Activated naive CD4-positive, alpha-beta T cell treated with anti-CD3 and anti-CD28 coated beads, Interleukin-2, amount 50 U/mL, for 72 hours (primary cell): ENCODE measurements at regions not wholly inside any gene's neighbourhood (a gene's known extent, or its start where the extent isn't known, plus 50 kb on each side); places are given as distances from the start of the nearest gene placed in this dataset.
A peak's percentile ranks its signal among the peaks of the same experiment; 100 is the strongest.

Source experiments
- ATAC-seq, 2 donors: fragments of 150-1000 bp; cut with Tn5 transposase; 2 replicates each; pipeline ENCODE4 v1.10.0; 2021; ENCODE audit warnings: mild to moderate bottlenecking in 2 of 2, moderate library complexity in 2 of 2
- DNase-seq, 2 donors: peaks; one replicate each; pipeline ENCODE4 v3.0.0; 2021 to 2022; ENCODE audit warnings: low spot score in 2 of 2
- H3K27ac Mint-ChIP-seq, 2 donors: one replicate each; pipeline ENCODE4 v1.8.0; 2022; ENCODE audit warnings: mild to moderate bottlenecking in 2 of 2, mixed read lengths in 2 of 2
- H3K36me3 Mint-ChIP-seq, 2 donors: one replicate each; pipeline ENCODE4 v1.8.0; 2022; ENCODE audit warnings: mixed read lengths in 2 of 2
- H3K9me3 Mint-ChIP-seq, 2 donors: one replicate each; pipeline ENCODE4 v1.8.0; 2022; ENCODE audit warnings: mixed read lengths in 2 of 2

DNA sequence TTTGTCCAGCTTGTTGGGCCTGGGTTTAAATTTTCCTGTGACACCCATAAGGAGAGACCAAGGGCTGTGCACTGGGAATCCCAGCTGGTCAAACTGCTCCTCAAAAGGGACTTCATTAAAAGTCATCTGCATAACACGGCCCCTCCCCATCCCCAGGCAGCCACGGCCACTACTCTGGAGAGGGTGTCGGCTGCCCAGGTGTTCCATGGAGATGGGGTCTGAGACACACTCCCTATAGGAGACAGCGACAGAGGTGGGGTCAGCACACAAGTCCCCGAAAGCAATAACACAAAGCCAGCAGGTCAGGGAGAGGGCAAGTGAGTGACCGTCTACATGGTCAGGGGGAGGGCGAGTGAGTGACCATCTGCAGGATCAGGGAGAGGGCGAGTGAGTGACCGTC lies 75.6 kb upstream of the BCL11B start:
- DNase-seq (no peak), ATAC-seq (no peak)
- no peaks in the 10 kb centered on the region for H3K9me3 Mint-ChIP-seq
- no peaks in the 10 kb centered on the region for H3K36me3 Mint-ChIP-seq
- H3K27ac Mint-ChIP-seq = no peak overlapping the region

DNA sequence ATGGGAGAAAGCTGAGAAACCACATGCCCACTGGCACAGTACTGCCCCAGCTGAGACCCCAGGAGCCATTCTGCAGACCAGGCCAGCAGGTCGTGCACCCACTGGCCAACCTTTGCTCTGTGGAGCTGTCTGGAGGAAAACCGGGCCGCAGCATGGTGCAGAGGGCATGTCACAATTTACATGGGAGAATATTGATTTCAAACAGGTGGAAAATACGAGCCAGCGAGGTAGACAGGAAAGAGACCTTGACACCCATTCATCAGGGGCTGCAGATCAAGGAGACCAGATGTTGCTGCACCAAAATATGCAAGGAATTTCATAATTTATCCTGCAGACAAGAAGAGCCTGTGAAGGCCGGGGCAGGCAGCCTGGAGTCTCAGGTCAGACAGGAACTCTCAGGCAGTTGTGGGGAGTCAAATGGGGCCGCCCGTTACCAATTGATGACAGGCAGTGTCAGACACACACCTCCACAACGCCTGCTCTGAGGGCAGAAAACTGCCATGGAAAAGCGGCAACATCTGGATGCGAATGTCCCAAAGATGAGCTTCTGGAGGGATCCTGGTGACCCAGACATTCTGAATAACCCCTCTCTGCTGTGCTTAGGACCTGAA lies 74.6 kb upstream of the BCL11B start:
- Mint-ChIP-seq H3K36me3 (no peaks in the 10 kb centered on the region), H3K27ac (no peak overlapping the region), H3K9me3 (no peaks in the 10 kb centered on the region)
- DNase-seq (no peak), ATAC-seq (no peak)

DNA sequence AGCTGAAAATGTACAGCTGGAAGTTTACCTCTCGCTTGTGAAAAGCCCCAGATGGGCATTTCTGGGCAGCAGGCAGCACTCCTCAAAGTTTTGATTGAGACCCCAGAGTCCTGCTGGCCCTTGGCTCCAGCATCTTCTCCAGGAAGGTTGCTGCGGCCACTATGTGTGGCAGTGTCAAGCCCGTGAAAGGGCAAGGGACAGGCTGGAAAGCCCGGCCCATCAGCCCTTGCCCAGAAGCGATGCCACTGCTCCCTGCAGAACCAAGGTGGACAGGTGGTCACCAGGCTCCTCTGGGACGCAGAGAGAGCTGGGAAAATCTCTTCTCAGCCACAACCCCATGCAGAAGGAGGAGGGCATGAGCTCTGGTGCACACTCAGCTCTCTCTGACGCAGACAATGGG lies 73.5 kb upstream of the BCL11B start:
- Mint-ChIP-seq H3K27ac (peak overlapping the region in 1 of 2 donors; percentile 42), H3K36me3 (no peaks in the 10 kb centered on the region), H3K9me3 (no peaks in the 10 kb centered on the region)
- ATAC-seq (no peak), DNase-seq (no peak)

- DNase-seq = no peak
- Mint-ChIP-seq H3K27ac (no peak overlapping the region), H3K36me3 (no peaks in the 10 kb centered on the region), H3K9me3 (no peaks in the 10 kb centered on the region)
- ATAC-seq = no peak
Measured at GRCh38 chr14:99344051-99344758, 72.2 kb upstream of the BCL11B start.

DNA sequence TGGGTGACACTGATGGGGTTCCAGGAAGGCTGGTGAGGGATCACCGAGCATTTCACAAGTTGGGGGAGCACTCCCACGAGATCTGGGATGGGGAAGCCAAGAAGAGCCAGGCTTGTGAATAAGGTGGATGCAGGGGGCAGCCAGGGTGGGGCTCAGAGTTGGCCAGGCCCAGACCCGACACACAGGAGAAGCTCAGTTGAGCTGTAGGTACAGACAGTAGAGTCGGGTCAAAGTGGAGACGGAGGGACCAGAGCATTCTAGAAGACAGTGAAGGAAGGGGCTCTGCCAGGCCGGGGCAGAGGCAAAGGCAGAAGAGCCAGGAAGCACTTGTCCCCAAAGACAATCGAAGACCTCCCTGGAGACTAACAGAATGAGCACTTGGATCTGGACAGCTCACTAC lies 70.9 kb upstream of the BCL11B start:
- Mint-ChIP-seq H3K27ac (no peak overlapping the region), H3K36me3 (no peaks in the 10 kb centered on the region), H3K9me3 (no peaks in the 10 kb centered on the region)
- DNase-seq (no peak), ATAC-seq (no peak)

DNA sequence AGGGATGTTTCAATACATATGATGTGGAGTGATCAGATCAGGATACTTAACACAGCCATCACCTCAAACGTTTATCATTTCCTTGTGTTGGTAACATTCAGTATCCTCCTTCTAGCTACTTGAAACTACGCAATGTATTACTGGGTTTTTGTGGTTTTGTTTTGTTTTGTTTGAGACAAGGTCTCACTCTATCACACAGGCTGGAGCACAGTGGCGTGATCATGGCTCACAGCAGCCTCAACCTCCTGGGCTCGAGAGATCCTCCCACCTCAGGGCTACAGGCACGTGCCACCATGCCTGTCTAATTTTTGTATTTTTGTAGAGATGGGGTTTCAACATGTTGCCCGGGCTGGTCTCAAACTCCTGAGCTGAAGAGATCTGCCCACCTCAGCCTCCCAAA lies 70.2 kb upstream of the BCL11B start:
- DNase-seq (no peak), ATAC-seq (no peak)
- Mint-ChIP-seq H3K36me3 (no peaks in the 10 kb centered on the region), H3K27ac (no peak overlapping the region), H3K9me3 (no peaks in the 10 kb centered on the region)

GRCh38 chr14:99339551-99339950 lies 67.6 kb upstream of the BCL11B start:
- no peak for DNase-seq
- H3K9me3 Mint-ChIP-seq = no peaks in the 10 kb centered on the region
- H3K36me3 Mint-ChIP-seq = no peaks in the 10 kb centered on the region
- no peak for ATAC-seq
- peak overlapping the region in 1 of 2 donors; percentile 67 for H3K27ac Mint-ChIP-seq

DNA sequence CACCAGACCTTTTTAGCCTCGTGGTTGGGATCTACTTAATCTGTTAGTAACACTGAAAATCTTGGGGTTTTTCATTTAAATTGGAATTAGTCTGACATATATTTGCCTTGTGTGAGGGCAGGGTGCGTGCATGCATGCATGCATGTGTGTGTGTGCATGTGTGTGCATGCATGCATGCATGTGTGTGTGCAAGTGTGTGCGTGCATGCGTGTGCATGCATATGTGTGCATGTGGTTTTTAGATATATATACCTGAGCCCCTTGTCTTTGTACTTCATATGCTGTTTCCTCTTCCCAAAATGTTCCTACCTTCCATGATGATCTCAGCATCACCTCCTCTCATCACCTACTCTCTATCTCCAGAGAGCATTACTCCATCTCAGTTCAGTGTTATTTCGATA lies 66.3 kb upstream of the BCL11B start:
- Mint-ChIP-seq H3K27ac (no peak overlapping the region), H3K9me3 (no peaks in the 10 kb centered on the region), H3K36me3 (no peaks in the 10 kb centered on the region)
- DNase-seq = no peak
- ATAC-seq = no peak

DNA sequence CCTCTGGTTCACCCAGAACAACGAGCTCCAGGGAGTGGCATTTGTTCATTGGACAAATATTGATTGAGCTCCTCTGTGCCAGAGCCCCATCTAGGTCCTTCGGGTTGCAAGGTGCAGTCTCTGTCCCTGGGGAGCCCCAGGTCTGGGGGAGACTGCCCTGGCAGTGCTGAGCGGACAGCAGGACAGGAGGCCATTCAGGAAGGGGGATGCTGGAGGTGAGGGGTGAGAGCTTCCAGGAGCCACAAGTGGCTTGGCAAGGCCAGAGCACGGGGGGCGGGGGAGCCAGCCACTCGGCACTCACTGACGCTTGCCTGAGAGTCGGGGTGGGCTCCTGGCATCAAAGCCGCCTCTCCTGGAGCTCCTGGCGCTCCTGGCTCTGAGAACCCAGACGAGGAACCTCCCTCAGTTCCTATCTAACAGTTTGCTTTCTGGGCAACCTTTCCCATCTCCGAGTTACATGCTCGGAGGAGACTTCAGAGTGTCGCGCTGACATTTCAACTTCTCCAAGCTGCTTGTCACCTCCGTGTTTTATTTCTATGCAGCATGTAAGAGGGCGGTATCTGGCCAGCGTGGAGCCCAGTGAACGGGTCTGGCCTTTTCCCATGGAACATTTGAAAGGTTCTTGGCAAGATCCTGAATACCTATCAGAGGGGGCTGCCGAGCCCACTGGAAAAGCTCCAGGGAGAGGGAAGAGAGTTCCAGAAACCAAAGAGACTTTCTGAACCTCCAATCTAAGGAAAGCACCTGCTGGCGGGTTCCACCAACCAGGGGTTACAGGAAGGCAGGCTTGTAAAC lies 62.0 kb upstream of the BCL11B start:
- no peak for DNase-seq

DNA sequence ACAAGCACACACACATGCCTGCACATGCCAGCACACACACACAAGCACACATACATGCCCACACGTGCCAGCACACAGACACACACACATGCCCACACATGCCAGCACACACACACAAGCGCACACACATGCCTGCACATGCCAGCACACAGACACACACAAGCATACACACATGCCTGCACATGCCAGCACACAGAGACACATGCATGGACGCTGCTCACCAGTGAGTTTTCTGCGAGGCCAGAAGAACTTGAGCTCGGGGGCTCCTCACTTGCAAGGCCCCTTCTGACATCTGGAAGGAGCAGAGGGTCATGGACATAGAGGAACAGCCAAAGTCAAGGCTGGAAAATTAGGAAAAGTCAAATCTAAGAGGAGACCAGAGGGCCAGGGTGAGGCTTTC lies 61.2 kb upstream of the BCL11B start:
- peak overlapping the region in 1 of 2 donors; percentile 28 for H3K27ac Mint-ChIP-seq
- no peak for DNase-seq

More for the DNA sequence above, 62.0 kb upstream of the BCL11B start:
- no peak for ATAC-seq
- Mint-ChIP-seq H3K9me3 (no peaks in the 10 kb centered on the region), H3K36me3 (no peaks in the 10 kb centered on the region), H3K27ac (peak overlapping the region in 1 of 2 donors; percentile 28)

DNA sequence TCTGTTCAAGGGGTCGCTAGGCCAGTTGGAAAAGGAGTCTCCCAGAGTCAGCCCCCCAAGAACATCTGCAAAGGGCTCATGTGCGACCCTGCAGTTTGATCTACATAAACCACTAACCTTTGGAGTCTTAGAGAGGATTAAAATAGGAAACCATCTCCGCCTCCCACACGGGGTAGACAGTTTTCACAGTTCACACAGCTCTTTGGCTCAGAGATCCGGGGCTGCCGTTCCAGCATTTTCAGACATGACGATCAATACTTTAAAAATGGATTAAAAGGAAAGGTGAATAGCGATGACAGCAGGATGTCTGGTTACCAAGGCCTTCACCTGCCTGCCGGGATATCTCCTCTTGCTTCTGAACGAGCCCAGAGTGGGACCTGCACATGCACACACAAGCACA lies 59.8 kb upstream of the BCL11B start:
- Mint-ChIP-seq H3K27ac (no peak overlapping the region), H3K9me3 (no peaks in the 10 kb centered on the region), H3K36me3 (no peaks in the 10 kb centered on the region)
- ATAC-seq (no peak), DNase-seq (no peak)

More for the DNA sequence above, 61.2 kb upstream of the BCL11B start:
- ATAC-seq = no peak
- Mint-ChIP-seq H3K36me3 (no peaks in the 10 kb centered on the region), H3K9me3 (no peaks in the 10 kb centered on the region)

GRCh38 chr14:99330316-99331240 lies 58.6 kb upstream of the BCL11B start:
- DNase-seq (peak in 1 of 2 donors; percentile 38), ATAC-seq (no peak)
- no peaks in the 10 kb centered on the region for H3K9me3 Mint-ChIP-seq
- no peak overlapping the region for H3K27ac Mint-ChIP-seq
- H3K36me3 Mint-ChIP-seq = no peaks in the 10 kb centered on the region

DNA sequence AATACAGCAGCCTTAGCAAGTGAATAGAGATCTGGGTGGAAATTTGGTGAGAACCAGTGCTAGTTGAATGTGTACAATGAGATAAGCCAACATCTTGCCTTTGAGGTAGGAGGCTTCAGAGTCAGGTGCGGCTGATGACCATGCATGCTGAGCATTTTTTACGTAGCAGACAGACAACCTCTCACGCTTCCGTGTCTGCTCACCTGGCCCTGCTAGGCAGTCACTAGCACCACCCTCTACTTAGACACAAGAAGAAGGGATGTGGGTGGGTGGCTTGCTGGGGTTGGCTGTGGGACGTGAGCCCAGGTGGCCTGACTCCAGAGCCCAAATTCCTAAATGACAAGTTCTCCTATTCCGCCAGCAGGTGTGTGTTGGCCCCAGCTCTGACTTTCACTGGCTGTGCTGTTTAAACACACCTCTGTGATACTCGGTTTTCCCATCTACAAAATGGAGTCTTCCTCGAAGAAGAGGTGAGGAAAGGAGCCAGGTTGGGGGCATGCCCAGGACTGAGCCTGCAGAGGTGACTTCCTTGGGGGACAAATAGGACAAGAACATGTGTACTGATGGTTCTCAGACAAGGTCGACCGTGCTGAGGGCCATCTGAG lies 57.8 kb upstream of the BCL11B start:
- Mint-ChIP-seq H3K9me3 (no peaks in the 10 kb centered on the region), H3K27ac (no peak overlapping the region), H3K36me3 (no peaks in the 10 kb centered on the region)
- ATAC-seq (no peak), DNase-seq (peak in 1 of 2 donors; percentile 30)

DNA sequence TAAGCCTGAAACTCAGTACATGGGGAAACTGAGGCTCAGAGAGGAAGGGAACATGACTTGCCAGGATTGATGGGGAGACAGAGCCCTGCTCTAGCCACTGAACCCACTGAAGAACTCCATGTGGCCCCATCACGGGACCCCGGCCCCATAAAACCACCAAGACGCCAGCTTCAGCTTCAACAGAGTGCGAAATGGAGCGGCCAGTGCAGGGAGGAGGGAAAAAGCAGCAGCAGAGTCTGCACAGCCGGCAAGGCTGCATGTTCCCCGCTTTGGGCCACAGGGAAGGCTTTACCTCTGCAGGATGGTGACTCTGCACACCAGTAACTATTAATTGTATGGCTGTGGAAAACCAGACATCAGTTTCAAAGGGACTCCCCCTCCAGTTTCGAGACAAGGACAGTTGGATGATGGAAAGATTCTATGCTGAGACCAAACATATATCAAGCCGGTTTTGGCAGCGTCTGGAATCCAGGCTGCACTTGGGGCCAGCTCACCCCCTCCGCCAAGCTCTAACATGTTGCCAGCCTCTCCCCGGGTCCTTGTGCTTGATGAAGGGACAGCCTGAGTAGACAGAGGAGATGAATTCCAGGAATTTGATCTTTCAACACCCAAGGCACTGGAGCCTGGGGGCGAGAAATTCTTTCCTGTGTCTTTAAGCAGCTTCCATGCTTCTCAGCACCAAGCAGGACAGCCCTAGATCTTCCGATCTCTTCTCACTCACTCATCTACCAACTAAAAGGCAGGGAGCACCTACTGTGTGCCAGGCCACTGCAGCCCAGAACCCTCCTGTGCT lies 55.7 kb upstream of the BCL11B start:
- Mint-ChIP-seq H3K9me3 (no peaks in the 10 kb centered on the region), H3K36me3 (no peaks in the 10 kb centered on the region), H3K27ac (no peak overlapping the region)
- no peak for DNase-seq
- no peak for ATAC-seq

DNA sequence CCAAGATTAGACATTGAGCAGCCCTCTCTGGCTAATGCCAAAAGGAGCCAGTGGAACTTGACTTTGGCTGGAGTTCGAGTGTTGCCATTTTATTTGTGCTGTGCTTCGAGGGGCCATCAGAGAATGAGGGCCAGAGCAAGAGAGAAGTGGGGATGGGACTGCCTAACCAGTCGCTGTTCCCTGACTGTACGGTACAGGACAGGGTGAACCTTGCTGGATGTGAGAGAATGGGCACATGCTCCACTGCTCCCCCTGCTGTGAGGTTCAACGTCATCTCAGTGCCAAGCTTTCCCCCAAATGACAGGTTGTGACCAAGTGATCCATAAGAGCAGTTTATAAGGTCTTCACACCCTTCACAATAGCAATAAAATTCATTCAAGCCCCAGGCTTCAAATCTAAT lies 55.1 kb upstream of the BCL11B start:
- H3K36me3 Mint-ChIP-seq = no peaks in the 10 kb centered on the region
- ATAC-seq (no peak), DNase-seq (peak in 1 of 2 donors; percentile 38)
- no peak overlapping the region for H3K27ac Mint-ChIP-seq
- H3K9me3 Mint-ChIP-seq = no peaks in the 10 kb centered on the region
